ENCODE measurements at regions not wholly inside any gene's neighbourhood (a gene's known extent, or its start where the extent isn't known, plus 50 kb on each side); places are given as distances from the start of the nearest gene placed in this dataset.

GRCh38 chr2:166610180-166610912, 116.3 kb upstream of the SCN7A start:
- no peak for TF ChIP-seq CTCF (IDR thresholded peaks at IDR 0.05)
- DNase-seq (no peak), ATAC-seq (no peak)
- Histone ChIP-seq H3K4me3 (no peak overlapping the region), H3K27me3 (ENCODE audit: low read depth) (no peaks in the 10 kb centered on the region), H3K36me3 (no peaks in the 10 kb centered on the region), H3K27ac (no peak overlapping the region), H3K9me3 (no peaks in the 10 kb centered on the region), H3K4me1 (no peaks in the 10 kb centered on the region)
- intact Hi-C loops (cut with DNase I), result no loop called here

DNA sequence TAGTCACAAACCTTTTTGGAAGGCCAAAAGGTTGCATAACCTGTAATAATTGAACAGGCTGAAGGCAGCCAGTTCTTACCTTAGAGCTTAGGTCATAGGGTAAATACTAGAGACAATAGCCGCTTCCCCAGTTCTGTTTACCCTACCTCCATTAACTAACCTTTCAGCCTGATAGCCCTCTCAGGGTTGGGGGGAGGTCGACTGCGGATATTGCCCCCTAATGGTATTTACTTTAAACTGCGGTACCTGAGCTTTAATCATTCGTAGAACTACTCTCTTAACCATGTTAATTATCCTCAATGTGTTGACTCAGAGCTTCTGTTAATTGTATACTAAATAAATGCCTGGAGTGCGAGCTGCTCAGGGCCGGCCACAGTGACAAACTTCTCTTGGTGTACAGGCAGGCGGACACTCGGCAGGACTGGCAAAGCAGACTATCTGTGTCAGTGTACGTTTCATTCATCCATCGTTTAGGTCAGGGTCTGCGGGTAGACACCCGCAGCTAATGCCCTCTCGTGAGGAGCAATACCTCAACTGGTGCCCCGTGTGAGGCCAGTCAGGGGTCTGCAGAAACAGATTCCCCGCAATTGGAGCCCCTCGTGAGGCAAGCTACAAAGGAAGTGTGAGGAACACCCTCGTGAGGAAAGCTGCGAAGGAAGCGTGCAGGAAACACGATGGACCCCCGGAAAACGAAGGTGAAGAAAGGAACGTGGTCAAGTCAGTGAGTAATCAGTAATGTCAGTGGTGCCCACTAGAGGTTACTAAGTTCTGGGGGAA, 115.3 kb upstream of the SCN7A start:
- H3K4me1 ChIP-seq, result no peaks in the 10 kb centered on the region
- DNase-seq (no peak), ATAC-seq (no peak)
- no peaks in the 10 kb centered on the region for H3K27me3 ChIP-seq (ENCODE audit: low read depth)
- no peak overlapping the region for H3K27ac ChIP-seq
- intact Hi-C loops (cut with DNase I), result no loop called here
- no peak overlapping the region for H3K4me3 ChIP-seq
- TF ChIP-seq CTCF (IDR thresholded peaks at IDR 0.05), result no peak
- no peaks in the 10 kb centered on the region for H3K9me3 ChIP-seq
- H3K36me3 ChIP-seq, result no peaks in the 10 kb centered on the region

- ATAC-seq, result no peak
- Histone ChIP-seq H3K4me3 (no peak overlapping the region), H3K27ac (no peak overlapping the region), H3K36me3 (no peaks in the 10 kb centered on the region), H3K9me3 (no peaks in the 10 kb centered on the region), H3K4me1 (no peaks in the 10 kb centered on the region), H3K27me3 (ENCODE audit: low read depth) (no peaks in the 10 kb centered on the region)
- no peak for DNase-seq
- no peak for TF ChIP-seq CTCF (IDR thresholded peaks at IDR 0.05)
- intact Hi-C loops (cut with DNase I), result no loop called here
Observed at GRCh38 chr2:166607880-166608279, 113.8 kb upstream of the SCN7A start.

DNA sequence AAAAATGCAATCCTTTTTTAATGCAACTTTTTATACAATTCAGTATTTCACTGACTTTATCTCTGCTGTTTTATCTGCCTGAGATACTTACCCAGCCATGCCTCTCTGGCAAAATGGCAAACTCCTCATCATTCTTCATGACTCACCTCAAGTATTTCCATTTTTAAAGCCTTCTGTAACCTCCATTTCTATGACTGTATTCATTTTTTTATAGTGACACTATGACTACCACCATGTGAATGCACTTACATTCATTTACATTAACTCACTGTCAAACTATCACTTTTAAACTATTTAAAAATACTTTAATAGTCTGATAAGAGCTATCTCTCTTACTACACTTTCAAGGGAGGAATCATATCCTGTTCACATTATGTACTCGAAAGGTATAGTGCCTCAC, 99.4 kb upstream of the SCN7A start:
- Histone ChIP-seq H3K9me3 (peaks cover 4% of the 10 kb centered on the region), H3K27ac (no peak overlapping the region), H3K4me1 (no peaks in the 10 kb centered on the region), H3K27me3 (ENCODE audit: low read depth) (no peaks in the 10 kb centered on the region), H3K4me3 (no peak overlapping the region), H3K36me3 (no peaks in the 10 kb centered on the region)
- no peak for TF ChIP-seq CTCF (IDR thresholded peaks at IDR 0.05)
- DNase-seq (no peak), ATAC-seq (no peak)
- intact Hi-C loops (cut with DNase I), result no loop called here

- H3K4me1 ChIP-seq, result no peaks in the 10 kb centered on the region
- H3K9me3 ChIP-seq, result peaks cover under 1% of the 10 kb centered on the region
- no peaks in the 10 kb centered on the region for H3K36me3 ChIP-seq
- H3K27me3 ChIP-seq (ENCODE audit: low read depth), result no peaks in the 10 kb centered on the region
- no peak for TF ChIP-seq CTCF (IDR thresholded peaks at IDR 0.05)
- ATAC-seq (no peak), DNase-seq (no peak)
- intact Hi-C loops (cut with DNase I), result no loop called here
- no peak overlapping the region for H3K4me3 ChIP-seq
- H3K27ac ChIP-seq, result no peak overlapping the region
Observed at GRCh38 chr2:166592750-166593149, 98.7 kb upstream of the SCN7A start.

Measured in lower lobe of right lung (tissue), 2 donors.